Umbilical cord (tissue), 1 donor: ENCODE measurements at regions not wholly inside any gene's neighbourhood (a gene's known extent, or its start where the extent isn't known, plus 50 kb on each side); places are given as distances from the start of the nearest gene placed in this dataset.

ENCODE experiments used
- DNase-seq: peaks from one replicate; pipeline ENCODE4 v3.0.0-alpha.2; 2015; ENCODE audit warnings: low spot score

- DNase-seq = no peak
These were observed 330.6 kb upstream of the RAG2 start for GRCh38 chr11:36928621-36929020.

GRCh38 chr11:36899800-36900199 lies 301.8 kb upstream of the RAG2 start:
- DNase-seq = no peak

DNA sequence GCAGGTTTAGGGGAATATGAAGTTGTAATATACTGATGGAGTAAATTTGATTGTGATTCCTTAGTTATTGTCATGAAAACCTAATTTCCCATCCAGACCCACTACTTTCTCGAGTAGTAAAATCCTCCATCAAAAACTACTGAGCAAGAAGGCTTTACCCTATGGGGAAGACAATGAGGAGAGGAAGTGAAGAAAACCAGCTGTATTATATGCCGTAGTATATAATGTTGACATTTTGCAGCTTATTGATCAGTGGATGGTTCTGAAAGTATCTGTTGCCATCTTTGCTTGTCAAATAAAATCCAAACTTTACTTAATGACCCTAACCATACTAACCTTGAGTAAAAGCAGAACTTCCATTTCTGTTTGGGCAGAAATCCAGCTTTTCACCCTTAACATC lies 292.8 kb upstream of the RAG2 start:
- no peak for DNase-seq

DNA sequence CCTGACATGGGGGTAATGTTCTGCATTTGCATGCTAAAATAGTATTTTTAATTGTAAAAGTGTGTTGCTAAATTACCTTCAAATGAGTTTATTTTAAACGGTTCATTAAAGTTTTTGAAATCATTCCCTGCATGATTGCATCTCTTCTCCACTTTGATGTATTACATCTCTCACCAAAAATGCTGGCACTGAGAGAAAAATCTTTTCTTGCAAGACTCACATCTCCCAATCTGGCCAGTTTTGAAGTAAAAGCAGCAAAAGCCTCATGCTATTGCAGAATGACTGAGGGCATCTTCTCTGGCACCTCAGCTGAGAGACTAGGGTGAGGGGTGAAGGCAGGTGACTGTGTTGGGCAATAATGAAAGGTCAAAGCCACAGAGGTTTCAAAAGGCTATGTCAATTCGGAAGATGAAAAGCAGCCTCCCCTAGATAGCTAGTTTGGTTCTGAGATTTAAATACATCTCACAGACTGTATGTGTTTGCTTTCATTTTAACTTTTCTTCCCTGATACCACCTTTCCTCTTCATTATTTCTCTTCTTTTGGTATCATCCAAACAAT lies 292.2 kb upstream of the RAG2 start:
- DNase-seq = no peak

- no peak for DNase-seq
These were observed 287.1 kb upstream of the RAG2 start for GRCh38 chr11:36885154-36885553.

DNA sequence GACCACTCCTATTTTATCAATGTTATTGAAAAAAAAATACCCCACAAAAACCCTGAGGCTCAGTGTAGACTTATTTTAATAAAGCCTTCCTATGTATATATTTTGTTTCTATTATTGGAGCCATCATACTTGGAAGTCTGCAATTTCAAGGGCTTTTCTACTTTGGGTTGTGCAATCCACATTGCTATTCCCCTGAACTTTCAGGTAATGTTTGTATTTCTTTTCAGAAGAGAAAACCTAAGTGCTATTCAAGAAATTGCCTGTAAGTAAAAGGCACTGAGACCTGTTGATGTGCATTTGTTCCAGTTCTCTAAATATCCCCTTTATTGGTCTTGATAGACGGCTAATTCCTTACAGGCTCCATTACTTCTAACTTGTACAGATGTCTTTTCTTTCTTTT lies 280.7 kb upstream of the RAG2 start:
- DNase-seq = no peak

GRCh38 chr11:36877149-36877548 lies 279.1 kb upstream of the RAG2 start:
- no peak for DNase-seq

- no peak for DNase-seq
These were observed 278.2 kb upstream of the RAG2 start for GRCh38 chr11:36876266-36876665.

GRCh38 chr11:36874291-36874690 lies 276.3 kb upstream of the RAG2 start:
- no peak for DNase-seq

GRCh38 chr11:36870361-36870760 lies 272.3 kb upstream of the RAG2 start:
- no peak for DNase-seq

DNA sequence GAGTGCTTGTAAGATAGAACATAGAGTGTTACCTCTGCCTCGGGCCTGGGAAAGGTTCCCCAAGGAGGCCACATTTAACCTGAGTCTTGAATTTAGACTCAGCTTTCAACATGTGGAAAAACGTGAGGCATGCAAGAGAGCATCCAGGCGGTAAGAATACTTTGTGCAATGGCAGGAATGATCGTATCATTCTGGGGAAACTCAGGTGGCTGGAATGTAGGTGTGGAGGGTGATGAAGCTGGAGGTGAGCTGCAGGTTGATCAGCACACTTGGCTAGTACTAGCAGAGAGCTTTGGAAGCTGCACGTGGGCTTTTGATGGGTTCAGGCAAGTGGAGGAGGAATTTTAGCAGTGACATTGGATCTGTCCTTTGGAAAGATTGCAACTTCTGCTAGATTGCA lies 270.3 kb upstream of the RAG2 start:
- DNase-seq = no peak

- no peak for DNase-seq
These were observed 267.8 kb upstream of the RAG2 start for GRCh38 chr11:36865846-36866245.

- DNase-seq = no peak
These were observed 256.8 kb upstream of the RAG2 start for GRCh38 chr11:36854875-36855274.

- DNase-seq = no peak
These were observed 250.6 kb upstream of the RAG2 start for GRCh38 chr11:36848660-36849059.

GRCh38 chr11:36840378-36840777 lies 242.3 kb upstream of the RAG2 start:
- no peak for DNase-seq

DNA sequence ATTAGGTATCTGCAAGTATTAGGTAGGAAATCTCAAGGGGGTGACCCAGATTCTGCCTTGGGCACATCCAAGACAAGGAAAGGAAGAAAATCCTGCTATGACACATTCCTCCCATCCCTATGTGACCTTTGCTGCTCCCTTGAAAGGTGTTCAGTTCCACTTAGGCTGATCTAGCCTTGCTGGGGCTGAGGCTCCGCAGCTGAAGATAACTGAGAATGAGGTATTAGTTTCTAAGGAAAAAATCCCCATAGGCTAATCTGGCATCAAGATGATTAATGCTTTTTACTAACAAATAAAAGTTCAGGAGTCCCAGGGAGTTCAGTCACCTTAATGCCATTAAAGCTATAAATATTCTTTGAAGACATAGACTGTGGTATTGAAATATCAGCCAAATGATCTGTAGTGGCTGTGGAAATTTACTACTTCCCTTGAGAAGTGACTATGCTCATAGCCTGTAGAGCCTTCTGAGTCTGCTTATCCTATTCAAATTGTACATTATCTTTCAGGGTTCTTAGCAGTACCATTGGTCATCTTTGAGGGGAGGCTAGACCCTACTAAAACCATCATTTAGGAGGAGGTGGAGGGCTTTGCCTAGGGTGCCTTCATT lies 239.9 kb upstream of the RAG2 start:
- DNase-seq = no peak

- no peak for DNase-seq
These were observed 227.2 kb upstream of the RAG2 start for GRCh38 chr11:36825251-36825650.

DNA sequence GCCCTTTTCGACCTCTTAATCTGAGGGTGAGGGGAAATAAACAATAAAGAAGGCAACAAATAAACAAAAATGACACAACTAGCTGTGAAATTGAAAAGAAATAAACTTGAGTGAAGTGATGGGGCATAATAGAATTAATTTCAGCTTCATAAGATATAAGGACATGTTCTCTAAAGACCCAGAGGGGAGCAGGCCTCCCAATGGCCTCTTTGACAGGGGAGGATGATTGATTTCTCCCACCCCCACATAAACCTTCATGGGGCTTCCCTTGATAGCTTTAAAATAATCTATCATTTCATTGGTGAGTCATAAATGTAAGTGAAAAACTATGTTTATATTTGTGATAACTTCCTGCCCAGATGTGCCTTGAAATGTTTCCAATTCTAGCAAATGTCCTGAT lies 226.3 kb upstream of the RAG2 start:
- DNase-seq = no peak

DNA sequence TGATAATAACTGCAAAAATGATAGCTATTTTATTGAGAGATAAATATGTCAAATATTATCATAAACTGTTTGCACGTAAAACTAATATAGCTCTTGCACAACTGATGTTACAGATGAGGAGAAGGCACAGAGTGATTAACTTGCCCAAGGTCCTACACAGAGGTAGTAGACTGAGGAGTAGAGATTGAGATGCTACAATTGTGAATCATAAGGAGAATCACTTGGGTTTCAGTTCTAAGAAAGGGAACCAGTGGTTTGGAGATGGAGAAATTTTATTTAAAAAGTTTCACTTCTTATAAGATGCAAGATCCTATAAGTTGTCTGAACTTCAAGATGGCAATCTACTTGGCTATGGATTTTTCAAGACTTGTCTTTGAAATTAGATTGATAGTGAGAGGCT lies 224.8 kb upstream of the RAG2 start:
- DNase-seq = no peak

- no peak for DNase-seq
These were observed 220.4 kb upstream of the RAG2 start for GRCh38 chr11:36818410-36818809.

- no peak for DNase-seq
These were observed 219.4 kb upstream of the RAG2 start for GRCh38 chr11:36817336-36817965.

DNA sequence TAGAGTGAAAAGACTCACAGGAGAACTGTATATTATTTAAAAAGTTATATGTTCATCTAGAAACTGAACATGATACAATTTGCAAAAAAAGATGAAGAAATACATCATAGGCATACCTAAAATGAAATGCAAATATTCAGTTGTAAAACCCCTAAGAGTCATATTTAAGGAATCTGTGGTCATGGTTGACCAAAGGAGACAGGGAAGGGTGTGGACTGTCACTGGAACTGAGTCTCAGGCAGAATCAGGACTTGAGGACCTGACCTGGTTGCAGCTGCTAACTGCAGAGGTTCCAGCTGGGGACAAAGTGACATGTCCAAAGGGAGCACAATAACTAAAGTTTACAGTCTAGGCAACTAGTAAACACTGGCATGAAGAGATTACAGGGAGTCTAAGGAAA lies 211.3 kb upstream of the RAG2 start:
- no peak for DNase-seq

- no peak for DNase-seq
These were observed 209.8 kb upstream of the RAG2 start for GRCh38 chr11:36807871-36808270.

DNA sequence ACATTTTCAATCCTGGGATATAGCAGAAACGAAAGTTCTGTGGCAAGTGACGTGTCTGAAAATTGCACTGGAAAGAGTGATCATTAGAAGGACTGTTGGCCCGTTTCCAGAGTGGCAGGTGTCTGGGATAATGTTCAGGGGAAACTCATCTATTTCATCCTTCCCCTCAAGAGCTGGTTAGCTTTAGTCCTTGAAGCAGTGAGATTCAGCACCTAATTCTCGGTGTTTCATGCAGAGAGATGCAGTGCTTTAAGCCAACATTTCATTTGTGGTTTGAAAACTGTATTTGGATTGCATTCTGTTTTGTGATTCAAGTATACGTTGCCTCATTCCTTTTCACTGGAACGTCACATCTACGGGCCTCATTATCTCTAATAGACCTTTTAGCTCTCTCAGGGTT lies 205.0 kb upstream of the RAG2 start:
- DNase-seq = no peak
